GM18868 (cell line): ENCODE measurements at regions not wholly inside any gene's neighbourhood (a gene's known extent, or its start where the extent isn't known, plus 50 kb on each side); places are given as distances from the start of the nearest gene placed in this dataset.

Source experiments
- ATAC-seq: cut with Tn5 transposase; IDR thresholded peaks from one replicate; pipeline ENCODE4 v1.9.1; 2021; ENCODE audit warnings: mild to moderate bottlenecking, moderate library complexity; ENCODE audit not compliant: unreplicated experiment

GRCh38 chr10:29021591-29021990 is 267.3 kb upstream of the LYZL1 start:
- ATAC-seq, result no peak

GRCh38 chr10:29022513-29022912 is 266.4 kb upstream of the LYZL1 start:
- no peak for ATAC-seq

GRCh38 chr10:29023678-29024077 is 265.2 kb upstream of the LYZL1 start:
- no peak for ATAC-seq

- ATAC-seq, result no peak
Observed at GRCh38 chr10:29026065-29026797, 262.6 kb upstream of the LYZL1 start.

- no peak for ATAC-seq
Observed at GRCh38 chr10:29026802-29027580, 261.9 kb upstream of the LYZL1 start.

GRCh38 chr10:29028486-29028885 is 260.4 kb upstream of the LYZL1 start:
- no peak for ATAC-seq

- ATAC-seq, result no peak
Observed at GRCh38 chr10:29030900-29031299, 258.0 kb upstream of the LYZL1 start.

- ATAC-seq, result no peak
Observed at GRCh38 chr10:29032169-29032568, 256.7 kb upstream of the LYZL1 start.

GRCh38 chr10:29033311-29033940 is 255.4 kb upstream of the LYZL1 start:
- peak; percentile 71 for ATAC-seq

GRCh38 chr10:29034592-29034991 is 254.3 kb upstream of the LYZL1 start:
- ATAC-seq, result no peak

- no peak for ATAC-seq
Observed at GRCh38 chr10:29035721-29036120, 253.1 kb upstream of the LYZL1 start.

GRCh38 chr10:29037348-29038113 is 251.3 kb upstream of the LYZL1 start:
- no peak for ATAC-seq

GRCh38 chr10:29039091-29039490 is 249.8 kb upstream of the LYZL1 start:
- no peak for ATAC-seq

- ATAC-seq, result no peak
Observed at GRCh38 chr10:29039677-29040189, 249.1 kb upstream of the LYZL1 start.

GRCh38 chr10:29041616-29042015 is 247.3 kb upstream of the LYZL1 start:
- no peak for ATAC-seq

GRCh38 chr10:29048506-29048905 is 240.4 kb upstream of the LYZL1 start:
- ATAC-seq, result no peak

- ATAC-seq, result no peak
Observed at GRCh38 chr10:29050081-29050480, 238.8 kb upstream of the LYZL1 start.

- ATAC-seq, result no peak
Observed at GRCh38 chr10:29055101-29055500, 233.8 kb upstream of the LYZL1 start.

GRCh38 chr10:29056729-29057128 is 232.1 kb upstream of the LYZL1 start:
- ATAC-seq, result no peak

- no peak for ATAC-seq
Observed at GRCh38 chr10:29057822-29058331, 231.0 kb upstream of the LYZL1 start.
